Common myeloid progenitor, CD34-positive (primary cell): ENCODE measurements at regions not wholly inside any gene's neighbourhood (a gene's known extent, or its start where the extent isn't known, plus 50 kb on each side); places are given as distances from the start of the nearest gene placed in this dataset.

Source experiments
- CTCF ChIA-PET: fragments of 350-600 bp; sonication (Branson Sonifier 250); formaldehyde crosslinking; loops from one replicate; lab custom pipeline; 2021; ENCODE audit warnings: antibody characterized with exemption; lab: Charles Lee
- POLR2A ChIA-PET: fragments of 350-600 bp; sonication (Branson Sonifier 250); formaldehyde crosslinking; loops from one replicate; lab custom pipeline; 2021; ENCODE audit warnings: antibody characterized with exemption; lab: Charles Lee
- DNase-seq, 3 donors: peaks; one replicate each; pipeline versions ENCODE4 v3.0.0 to v3.0.0-alpha.2; 2013
- H3K27ac ChIP-seq, 2 experiments: 1 replicate in 1 of 2; 2 replicates in 1 of 2; pipeline ENCODE4 v1.7.0; 2013; ENCODE audit warnings: inconsistent platforms in 2 of 2, low read length in 2 of 2, mild to moderate bottlenecking in 2 of 2, low read depth in 1 of 2, moderate library complexity in 1 of 2; ENCODE audit not compliant: severe bottlenecking in 2 of 2, insufficient read depth in 1 of 2, poor library complexity in 1 of 2
- H3K27me3 ChIP-seq, 5 experiments: replicated peaks in 2 of 5; 1 replicate in 3 of 5; 2 replicates in 2 of 5; pipeline versions ENCODE4 v1.6.1 to v1.7.0; 2013; ENCODE audit warnings: low read length in 4 of 5, mild to moderate bottlenecking in 2 of 5, moderate library complexity in 2 of 5, inconsistent platforms in 1 of 5; ENCODE audit not compliant: insufficient read depth in 5 of 5, control insufficient read depth in 4 of 5
- H3K36me3 ChIP-seq, 4 experiments: 1 replicate in 2 of 4; 2 replicates in 2 of 4; pipeline versions ENCODE4 v1.6.1 to v1.7.0; 2013; ENCODE audit warnings: low read length in 3 of 4, control low read depth in 1 of 4, mild to moderate bottlenecking in 1 of 4; ENCODE audit not compliant: control insufficient read depth in 4 of 4, insufficient read depth in 4 of 4
- H3K4me1 ChIP-seq, 4 experiments: 1 replicate in 3 of 4; 2 replicates in 1 of 4; pipeline versions ENCODE4 v1.6.1 to v1.7.1; 2013; ENCODE audit warnings: low read length in 3 of 4, mild to moderate bottlenecking in 3 of 4, control low read depth in 1 of 4, inconsistent platforms in 1 of 4, moderate library complexity in 1 of 4; ENCODE audit not compliant: control insufficient read depth in 4 of 4, insufficient read depth in 4 of 4; ENCODE audit errors: control extremely low read depth in 1 of 4
- H3K4me3 ChIP-seq, 7 experiments: 1 replicate in 4 of 7; 2 replicates in 3 of 7; pipeline versions ENCODE4 v1.5.1 to v1.7.0; 2013; ENCODE audit warnings: mild to moderate bottlenecking in 7 of 7, low read length in 6 of 7, moderate library complexity in 6 of 7, inconsistent platforms in 2 of 7, low read depth in 2 of 7, control low read depth in 1 of 7; ENCODE audit not compliant: insufficient read depth in 4 of 7, control insufficient read depth in 1 of 7; ENCODE audit errors: extremely low read depth in 1 of 7
- H3K9me3 ChIP-seq, 5 experiments: 1 replicate in 4 of 5; 2 replicates in 1 of 5; pipeline versions ENCODE4 v1.6.1 to v1.7.1; 2013; ENCODE audit warnings: low read length in 4 of 5, mild to moderate bottlenecking in 2 of 5, inconsistent platforms in 1 of 5, low read depth in 1 of 5, moderate library complexity in 1 of 5; ENCODE audit not compliant: control insufficient read depth in 4 of 5, insufficient read depth in 2 of 5; ENCODE audit errors: control extremely low read depth in 1 of 5
- WGBS: methylation state at CpG from one replicate; pipeline ENCODE4 v1.1.5; 2013; ENCODE audit not compliant: insufficient coverage; 5-methylcytosine and 5-hydroxymethylcytosine counted together

- peak in 2 of 3 donors; percentile 27 to 28 for DNase-seq
- Histone ChIP-seq H3K36me3 (no peaks in the 10 kb centered on the region), H3K27ac (no peak overlapping the region), H3K27me3 (no peaks in the 10 kb centered on the region), H3K9me3 (no peaks in the 10 kb centered on the region), H3K4me3 (no peak overlapping the region), H3K4me1 (peaks cover 0 to 2% (median 0%) of the 10 kb centered on the region in 4 experiments)
- POLR2A ChIA-PET: no interaction called here
- CTCF ChIA-PET: no interaction called here
- 81% methylated on average over 4 of the region's 5 CpGs for WGBS
Observed at GRCh38 chr5:90020575-90021538, 388.7 kb downstream of the CETN3 start.

- ChIA-PET POLR2A (no interaction called here), CTCF (no interaction called here)
- 100% methylated on average over 1 of the region's 3 CpGs for WGBS
Observed at GRCh38 chr5:90017239-90017638, 392.3 kb downstream of the CETN3 start.

GRCh38 chr5:90015584-90016018, 394.0 kb downstream of the CETN3 start:
- POLR2A ChIA-PET: no interaction called here
- DNase-seq: peak in 2 of 3 donors; percentile 24 to 25
- H3K4me1 ChIP-seq: peaks cover 0 to 5% (median 0%) of the 10 kb centered on the region in 4 experiments
- no peaks in the 10 kb centered on the region for H3K27me3 ChIP-seq
- CTCF ChIA-PET: no interaction called here
- no peak overlapping the region for H3K27ac ChIP-seq
- WGBS: 26% methylated on average over 3 of the region's 3 CpGs
- no peak overlapping the region for H3K4me3 ChIP-seq
- no peaks in the 10 kb centered on the region for H3K9me3 ChIP-seq
- no peaks in the 10 kb centered on the region for H3K36me3 ChIP-seq

More at GRCh38 chr5:90017239-90017638, 392.3 kb downstream of the CETN3 start:
- Histone ChIP-seq H3K4me1 (peaks cover 0 to 8% (median 0%) of the 10 kb centered on the region in 4 experiments), H3K27ac (no peak overlapping the region), H3K36me3 (no peaks in the 10 kb centered on the region), H3K4me3 (no peak overlapping the region), H3K27me3 (no peaks in the 10 kb centered on the region), H3K9me3 (no peaks in the 10 kb centered on the region)
- no peak for DNase-seq

GRCh38 chr5:90014420-90014819, 395.1 kb downstream of the CETN3 start:
- ChIA-PET POLR2A (no interaction called here), CTCF (no interaction called here)
- no peak overlapping the region for H3K27ac ChIP-seq
- H3K4me1 ChIP-seq: peaks cover 0 to 5% (median 0%) of the 10 kb centered on the region in 4 experiments
- H3K4me3 ChIP-seq: no peak overlapping the region
- H3K27me3 ChIP-seq: no peaks in the 10 kb centered on the region
- no peaks in the 10 kb centered on the region for H3K36me3 ChIP-seq
- H3K9me3 ChIP-seq: no peaks in the 10 kb centered on the region
- DNase-seq: no peak

GRCh38 chr5:90000351-90000750, 409.2 kb downstream of the CETN3 start:
- Histone ChIP-seq H3K27me3 (no peaks in the 10 kb centered on the region), H3K27ac (no peak overlapping the region), H3K4me1 (peaks cover 0 to 2% (median 0%) of the 10 kb centered on the region in 4 experiments), H3K9me3 (peaks cover 0 to 2% (median 0%) of the 10 kb centered on the region in 5 experiments), H3K4me3 (no peak overlapping the region), H3K36me3 (no peaks in the 10 kb centered on the region)
- DNase-seq: peak in 1 of 3 donors; percentile 4
- POLR2A ChIA-PET: no interaction called here
- CTCF ChIA-PET: no interaction called here
- WGBS: 89% methylated on average over 2 of the region's 2 CpGs

GRCh38 chr5:89998519-89999305, 410.8 kb downstream of the CETN3 start:
- Histone ChIP-seq H3K4me3 (no peak overlapping the region), H3K9me3 (peaks cover 0 to 2% (median 0%) of the 10 kb centered on the region in 5 experiments), H3K27ac (no peak overlapping the region), H3K27me3 (no peaks in the 10 kb centered on the region), H3K4me1 (peaks cover 0 to 2% (median 0%) of the 10 kb centered on the region in 4 experiments), H3K36me3 (no peaks in the 10 kb centered on the region)
- CTCF ChIA-PET: no interaction called here
- WGBS: 96% methylated on average over 2 of the region's 3 CpGs
- DNase-seq: no peak
- POLR2A ChIA-PET: no interaction called here
